Liver (tissue), 8 donors: ENCODE measurements at regions not wholly inside any gene's neighbourhood (a gene's known extent, or its start where the extent isn't known, plus 50 kb on each side); places are given as distances from the start of the nearest gene placed in this dataset.

Source experiments
- DNase-seq: peaks from one replicate; pipeline ENCODE4 v3.0.0-alpha.2; 2017; ENCODE audit warnings: low spot score
- H3K27ac ChIP-seq, 2 donors: one replicate each; pipeline ENCODE4 v1.7.0; 2013; ENCODE audit warnings: inconsistent platforms in 2 of 2, low read length in 2 of 2, control low read depth in 1 of 2, low read depth in 1 of 2, mild to moderate bottlenecking in 1 of 2
- H3K27me3 ChIP-seq, 4 donors: one replicate each; pipeline versions ENCODE4 v1.6.1 to v1.7.0; 2013; ENCODE audit warnings: low read length in 3 of 4, inconsistent platforms in 1 of 4, mild to moderate bottlenecking in 1 of 4, moderate library complexity in 1 of 4; ENCODE audit not compliant: control insufficient read depth in 4 of 4, insufficient read depth in 4 of 4
- H3K36me3 ChIP-seq, 4 donors: one replicate each; pipeline versions ENCODE4 v1.6.1 to v1.7.0; 2013; ENCODE audit warnings: low read length in 3 of 4, mild to moderate bottlenecking in 3 of 4, low read depth in 1 of 4, moderate library complexity in 1 of 4; ENCODE audit not compliant: control insufficient read depth in 4 of 4, insufficient read depth in 3 of 4
- H3K4me1 ChIP-seq, 4 donors: one replicate each; pipeline versions ENCODE4 v1.6.1 to v1.7.0; 2013; ENCODE audit warnings: low read length in 3 of 4, mild to moderate bottlenecking in 3 of 4, moderate library complexity in 1 of 4; ENCODE audit not compliant: control insufficient read depth in 4 of 4, insufficient read depth in 4 of 4
- H3K4me3 ChIP-seq, 3 donors: one replicate each; pipeline versions ENCODE4 v1.6.1 to v1.7.0; 2013; ENCODE audit warnings: low read length in 3 of 3, control low read depth in 1 of 3, low read depth in 1 of 3, mild to moderate bottlenecking in 1 of 3
- H3K9ac ChIP-seq, 2 donors: one replicate each; pipeline ENCODE4 v1.7.0; 2013; ENCODE audit warnings: low read length in 2 of 2, mild to moderate bottlenecking in 2 of 2, moderate library complexity in 2 of 2, control low read depth in 1 of 2, low read depth in 1 of 2
- H3K9me3 ChIP-seq, 4 donors: one replicate each; pipeline versions ENCODE4 v1.6.1 to v1.7.0; 2013; ENCODE audit warnings: low read length in 3 of 4; ENCODE audit not compliant: control insufficient read depth in 4 of 4
- EGR1 ChIP-seq, 2 donors: IDR thresholded peaks; 2 replicates each; pipeline ENCODE4 v1.6.1; 2016 to 2018; ENCODE audit warnings: antibody characterized with exemption in 2 of 2, low read depth in 2 of 2
- FOXA1 ChIP-seq: IDR thresholded peaks from 2 replicates; pipeline ENCODE4 v1.6.1; 2016; ENCODE audit warnings: antibody characterized with exemption
- FOXA2 ChIP-seq: IDR thresholded peaks from 2 replicates; pipeline ENCODE4 v1.6.1; 2016; ENCODE audit warnings: antibody characterized with exemption
- GABPA ChIP-seq, 2 donors: IDR thresholded peaks in 1 of 2; conservative IDR thresholded peaks in 1 of 2; 2 replicates each; pipeline ENCODE4 v1.6.1; 2016; ENCODE audit warnings: antibody characterized with exemption in 2 of 2, mild to moderate bottlenecking in 1 of 2, moderate library complexity in 1 of 2
- HNF4A ChIP-seq, 2 donors: conservative IDR thresholded peaks; 2 replicates each; pipeline ENCODE4 v1.6.1; 2016; ENCODE audit warnings: antibody characterized with exemption in 2 of 2, mild to moderate bottlenecking in 2 of 2
- HNF4G ChIP-seq: IDR thresholded peaks from 2 replicates; pipeline ENCODE4 v1.6.1; 2016; ENCODE audit warnings: antibody characterized with exemption
- JUND ChIP-seq, 2 donors: IDR thresholded peaks; 2 replicates each; pipeline ENCODE4 v1.6.1; 2016; ENCODE audit warnings: antibody characterized with exemption in 2 of 2
- NR2F2 ChIP-seq: IDR thresholded peaks from 2 replicates; pipeline ENCODE4 v1.6.1; 2016; ENCODE audit warnings: antibody characterized with exemption
- RAD21 ChIP-seq, 2 donors: IDR thresholded peaks; 2 replicates each; pipeline ENCODE4 v1.6.1; 2016; ENCODE audit warnings: antibody characterized with exemption in 2 of 2, mild to moderate bottlenecking in 2 of 2
- RXRA ChIP-seq, 2 donors: IDR thresholded peaks; 2 replicates each; pipeline ENCODE4 v1.6.1; 2017 to 2018; ENCODE audit warnings: antibody characterized with exemption in 2 of 2, mild to moderate bottlenecking in 1 of 2
- SP1 ChIP-seq: IDR thresholded peaks from 2 replicates; pipeline ENCODE4 v1.6.1; 2018; ENCODE audit warnings: antibody characterized with exemption, mild to moderate bottlenecking
- TAF1 ChIP-seq: conservative IDR thresholded peaks from 2 replicates; pipeline ENCODE4 v1.6.1; 2016; ENCODE audit warnings: antibody characterized with exemption, mild to moderate bottlenecking
- YY1 ChIP-seq: IDR thresholded peaks from 2 replicates; pipeline ENCODE4 v1.6.1; 2016; ENCODE audit warnings: antibody characterized with exemption, mild to moderate bottlenecking
- WGBS: extraction: QIAGEN DNeasy Blood & Tissue Kit; methylation state at CpG from one replicate; pipeline ENCODE4 v1.1.7; 2013; 5-methylcytosine and 5-hydroxymethylcytosine counted together
- TF ChIP-seq, protein P1 (sequence below): IDR thresholded peaks from 2 replicates; pipeline ENCODE4 v1.6.1; 2016; ENCODE audit warnings: antibody characterized with exemption
- TF ChIP-seq, protein P2 (sequence below): IDR thresholded peaks from 2 replicates; pipeline ENCODE4 v1.6.1; 2016; ENCODE audit warnings: antibody characterized with exemption
- TF ChIP-seq, protein P3 (sequence below): IDR thresholded peaks from 2 replicates; pipeline ENCODE4 v1.6.1; 2016; ENCODE audit warnings: antibody characterized with exemption
- TF ChIP-seq, protein P4 (sequence below): fragments of 150-350 bp; IDR thresholded peaks from 2 replicates; pipeline ENCODE4 v1.5.1; 2017; ENCODE audit warnings: improper control_type of control experiment, low read depth, low read length; ENCODE audit not compliant: missing input control
- TF ChIP-seq, protein P5 (sequence below): IDR thresholded peaks from 2 replicates; pipeline ENCODE4 v1.6.1; 2016; ENCODE audit warnings: antibody characterized with exemption, mild to moderate bottlenecking
- donor health status: healthy.
- donor health status: healthy.
- donor health status: healthy.
- donor health status: healthy.
- donor health status: healthy.

DNA sequence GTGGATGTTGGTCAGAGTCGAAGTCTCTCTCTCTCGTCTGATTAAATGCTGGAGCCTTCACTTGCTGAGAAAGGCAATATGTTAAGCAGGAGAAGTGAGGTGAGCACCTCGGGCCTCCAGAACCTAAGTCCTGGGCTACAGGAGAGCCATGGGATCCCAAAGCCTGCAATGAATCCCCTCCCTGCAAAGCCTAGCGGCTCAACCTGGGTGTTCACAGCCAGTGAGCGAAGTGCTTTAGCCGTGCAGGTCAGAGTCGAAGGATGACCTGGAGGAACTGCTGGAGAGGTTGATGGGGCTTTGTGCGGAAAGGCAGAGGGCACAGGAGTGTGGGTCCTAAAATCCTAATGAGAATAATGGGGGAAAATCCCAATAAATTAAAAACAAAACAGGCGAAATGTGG is 267.8 kb downstream of the ENGASE start:
- no peaks in the 10 kb centered on the region for H3K4me1 ChIP-seq
- H3K27me3 ChIP-seq: peaks cover 0 to 3% (median under 1%) of the 10 kb centered on the region in 4 donors
- 55% methylated on average over 9 of the region's 9 CpGs for WGBS
- no peak for DNase-seq
- H3K9me3 ChIP-seq: no peaks in the 10 kb centered on the region
- no peak overlapping the region for H3K4me3 ChIP-seq
- TF ChIP-seq NR2F2 (no peak), YY1 (no peak), FOXA1 (no peak), JUND (IDR thresholded peaks at IDR 0.05) (no peak), HNF4G (no peak), HNF4A (conservative IDR thresholded peaks at IDR 0.05) (no peak)
- TF ChIP-seq, protein P1, sequence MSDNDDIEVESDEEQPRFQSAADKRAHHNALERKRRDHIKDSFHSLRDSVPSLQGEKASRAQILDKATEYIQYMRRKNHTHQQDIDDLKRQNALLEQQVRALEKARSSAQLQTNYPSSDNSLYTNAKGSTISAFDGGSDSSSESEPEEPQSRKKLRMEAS: no peak
- TF ChIP-seq, protein P2, sequence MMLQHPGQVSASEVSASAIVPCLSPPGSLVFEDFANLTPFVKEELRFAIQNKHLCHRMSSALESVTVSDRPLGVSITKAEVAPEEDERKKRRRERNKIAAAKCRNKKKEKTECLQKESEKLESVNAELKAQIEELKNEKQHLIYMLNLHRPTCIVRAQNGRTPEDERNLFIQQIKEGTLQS: no peak
- TF ChIP-seq, protein P3, sequence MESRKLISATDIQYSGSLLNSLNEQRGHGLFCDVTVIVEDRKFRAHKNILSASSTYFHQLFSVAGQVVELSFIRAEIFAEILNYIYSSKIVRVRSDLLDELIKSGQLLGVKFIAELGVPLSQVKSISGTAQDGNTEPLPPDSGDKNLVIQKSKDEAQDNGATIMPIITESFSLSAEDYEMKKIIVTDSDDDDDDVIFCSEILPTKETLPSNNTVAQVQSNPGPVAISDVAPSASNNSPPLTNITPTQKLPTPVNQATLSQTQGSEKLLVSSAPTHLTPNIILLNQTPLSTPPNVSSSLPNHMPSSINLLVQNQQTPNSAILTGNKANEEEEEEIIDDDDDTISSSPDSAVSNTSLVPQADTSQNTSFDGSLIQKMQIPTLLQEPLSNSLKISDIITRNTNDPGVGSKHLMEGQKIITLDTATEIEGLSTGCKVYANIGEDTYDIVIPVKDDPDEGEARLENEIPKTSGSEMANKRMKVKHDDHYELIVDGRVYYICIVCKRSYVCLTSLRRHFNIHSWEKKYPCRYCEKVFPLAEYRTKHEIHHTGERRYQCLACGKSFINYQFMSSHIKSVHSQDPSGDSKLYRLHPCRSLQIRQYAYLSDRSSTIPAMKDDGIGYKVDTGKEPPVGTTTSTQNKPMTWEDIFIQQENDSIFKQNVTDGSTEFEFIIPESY: no peak
- TF ChIP-seq, protein P4, sequence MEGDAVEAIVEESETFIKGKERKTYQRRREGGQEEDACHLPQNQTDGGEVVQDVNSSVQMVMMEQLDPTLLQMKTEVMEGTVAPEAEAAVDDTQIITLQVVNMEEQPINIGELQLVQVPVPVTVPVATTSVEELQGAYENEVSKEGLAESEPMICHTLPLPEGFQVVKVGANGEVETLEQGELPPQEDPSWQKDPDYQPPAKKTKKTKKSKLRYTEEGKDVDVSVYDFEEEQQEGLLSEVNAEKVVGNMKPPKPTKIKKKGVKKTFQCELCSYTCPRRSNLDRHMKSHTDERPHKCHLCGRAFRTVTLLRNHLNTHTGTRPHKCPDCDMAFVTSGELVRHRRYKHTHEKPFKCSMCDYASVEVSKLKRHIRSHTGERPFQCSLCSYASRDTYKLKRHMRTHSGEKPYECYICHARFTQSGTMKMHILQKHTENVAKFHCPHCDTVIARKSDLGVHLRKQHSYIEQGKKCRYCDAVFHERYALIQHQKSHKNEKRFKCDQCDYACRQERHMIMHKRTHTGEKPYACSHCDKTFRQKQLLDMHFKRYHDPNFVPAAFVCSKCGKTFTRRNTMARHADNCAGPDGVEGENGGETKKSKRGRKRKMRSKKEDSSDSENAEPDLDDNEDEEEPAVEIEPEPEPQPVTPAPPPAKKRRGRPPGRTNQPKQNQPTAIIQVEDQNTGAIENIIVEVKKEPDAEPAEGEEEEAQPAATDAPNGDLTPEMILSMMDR: no peak
- H3K27ac ChIP-seq: no peak overlapping the region
- no peaks in the 10 kb centered on the region for H3K36me3 ChIP-seq
- no peak overlapping the region for H3K9ac ChIP-seq

DNA sequence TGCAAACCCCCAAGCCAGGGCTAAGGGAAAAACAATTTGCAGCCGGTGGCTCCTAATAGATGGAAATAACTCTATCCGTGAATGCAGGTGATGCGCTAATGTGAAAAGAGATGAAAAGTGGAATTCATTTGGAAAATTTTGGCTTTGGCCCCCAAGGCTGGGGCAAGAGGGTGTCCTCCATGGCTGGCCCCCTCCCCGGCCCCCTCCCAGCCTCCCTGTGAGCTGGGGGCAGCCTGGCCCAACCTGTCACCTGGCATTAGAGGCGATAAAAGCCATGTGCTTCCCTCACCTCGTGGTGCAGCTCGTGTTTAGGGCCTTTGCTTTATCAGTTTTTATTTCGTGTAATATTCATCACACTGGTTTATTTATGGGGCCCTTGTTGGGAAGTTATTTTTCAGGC is 267.2 kb downstream of the ENGASE start:
- no peak for DNase-seq
- WGBS: 64% methylated on average over 8 of the region's 8 CpGs
- no peak overlapping the region for H3K4me3 ChIP-seq
- TF ChIP-seq RXRA (IDR thresholded peaks at IDR 0.05) (no peak), FOXA1 (no peak), HNF4G (no peak), FOXA2 (no peak), JUND (IDR thresholded peaks at IDR 0.05) (no peak), NR2F2 (no peak), RAD21 (IDR thresholded peaks at IDR 0.05) (no peak), EGR1 (IDR thresholded peaks at IDR 0.05; ENCODE audit: low read depth in 2 of 2) (no peak), TAF1 (no peak), GABPA (IDR thresholded peaks at IDR 0.05 in 1 of 2, conservative IDR thresholded peaks at IDR 0.05 in 1 of 2) (no peak), SP1 (no peak), HNF4A (conservative IDR thresholded peaks at IDR 0.05) (no peak)
- TF ChIP-seq, protein P1: no peak
- TF ChIP-seq, protein P4: no peak
- TF ChIP-seq, protein P2: no peak
- TF ChIP-seq, protein P3: no peak
- TF ChIP-seq, protein P5, sequence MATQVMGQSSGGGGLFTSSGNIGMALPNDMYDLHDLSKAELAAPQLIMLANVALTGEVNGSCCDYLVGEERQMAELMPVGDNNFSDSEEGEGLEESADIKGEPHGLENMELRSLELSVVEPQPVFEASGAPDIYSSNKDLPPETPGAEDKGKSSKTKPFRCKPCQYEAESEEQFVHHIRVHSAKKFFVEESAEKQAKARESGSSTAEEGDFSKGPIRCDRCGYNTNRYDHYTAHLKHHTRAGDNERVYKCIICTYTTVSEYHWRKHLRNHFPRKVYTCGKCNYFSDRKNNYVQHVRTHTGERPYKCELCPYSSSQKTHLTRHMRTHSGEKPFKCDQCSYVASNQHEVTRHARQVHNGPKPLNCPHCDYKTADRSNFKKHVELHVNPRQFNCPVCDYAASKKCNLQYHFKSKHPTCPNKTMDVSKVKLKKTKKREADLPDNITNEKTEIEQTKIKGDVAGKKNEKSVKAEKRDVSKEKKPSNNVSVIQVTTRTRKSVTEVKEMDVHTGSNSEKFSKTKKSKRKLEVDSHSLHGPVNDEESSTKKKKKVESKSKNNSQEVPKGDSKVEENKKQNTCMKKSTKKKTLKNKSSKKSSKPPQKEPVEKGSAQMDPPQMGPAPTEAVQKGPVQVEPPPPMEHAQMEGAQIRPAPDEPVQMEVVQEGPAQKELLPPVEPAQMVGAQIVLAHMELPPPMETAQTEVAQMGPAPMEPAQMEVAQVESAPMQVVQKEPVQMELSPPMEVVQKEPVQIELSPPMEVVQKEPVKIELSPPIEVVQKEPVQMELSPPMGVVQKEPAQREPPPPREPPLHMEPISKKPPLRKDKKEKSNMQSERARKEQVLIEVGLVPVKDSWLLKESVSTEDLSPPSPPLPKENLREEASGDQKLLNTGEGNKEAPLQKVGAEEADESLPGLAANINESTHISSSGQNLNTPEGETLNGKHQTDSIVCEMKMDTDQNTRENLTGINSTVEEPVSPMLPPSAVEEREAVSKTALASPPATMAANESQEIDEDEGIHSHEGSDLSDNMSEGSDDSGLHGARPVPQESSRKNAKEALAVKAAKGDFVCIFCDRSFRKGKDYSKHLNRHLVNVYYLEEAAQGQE: no peak
- no peaks in the 10 kb centered on the region for H3K4me1 ChIP-seq
- H3K9me3 ChIP-seq: no peaks in the 10 kb centered on the region
- H3K36me3 ChIP-seq: no peaks in the 10 kb centered on the region
- no peak overlapping the region for H3K9ac ChIP-seq
- peaks cover 0 to 4% (median 1%) of the 10 kb centered on the region in 4 donors for H3K27me3 ChIP-seq
- H3K27ac ChIP-seq: no peak overlapping the region
